Gastrocnemius medialis (tissue), 4 donors: ENCODE measurements at regions not wholly inside any gene's neighbourhood (a gene's known extent, or its start where the extent isn't known, plus 50 kb on each side); places are given as distances from the start of the nearest gene placed in this dataset.

Source experiments
- ATAC-seq, 2 donors: fragments of 150-250 bp; one replicate each; pipeline ENCODE4 v1.9.1; 2016
- DNase-seq, 2 donors: peaks; one replicate each; pipeline ENCODE4 v3.0.0-alpha.2; 2019
- H3K27ac ChIP-seq, 4 donors: fragments of 200-600 bp; sonication (generic); 1 replicate in 1 of 4; 2 replicates in 3 of 4; pipeline ENCODE4 v1.5.1; 2016 to 2018; ENCODE audit warnings: mild to moderate bottlenecking in 2 of 4, moderate library complexity in 1 of 4
- H3K27me3 ChIP-seq, 3 donors: fragments of 200-600 bp; sonication (generic) in 2 of 3; 1 replicate in 1 of 3; 2 replicates in 2 of 3; pipeline versions ENCODE4 v1.5.1 to v1.6.0; 2016 to 2019; ENCODE audit warnings: mild to moderate bottlenecking in 1 of 3, moderate library complexity in 1 of 3
- H3K36me3 ChIP-seq, 2 donors: fragments of 200-600 bp; sonication (generic) in 1 of 2; one replicate each; pipeline ENCODE4 v1.5.1; 2017 to 2018
- H3K4me1 ChIP-seq, 2 donors: fragments of 200-600 bp; sonication (generic) in 1 of 2; one replicate each; pipeline ENCODE4 v1.5.1; 2016 to 2017; ENCODE audit warnings: mild to moderate bottlenecking in 2 of 2
- H3K4me3 ChIP-seq, 4 donors: fragments of 200-600 bp; sonication (generic) in 3 of 4; 1 replicate in 1 of 4; 2 replicates in 3 of 4; pipeline ENCODE4 v1.5.1; 2016 to 2019; ENCODE audit warnings: mild to moderate bottlenecking in 2 of 4
- H3K9me3 ChIP-seq, 3 donors: fragments of 200-600 bp; sonication (generic) in 2 of 3; 1 replicate in 1 of 3; 2 replicates in 2 of 3; pipeline ENCODE4 v1.5.1; 2016 to 2019
- CTCF ChIP-seq, 5 experiments: fragments of 450-650 bp in 3 of 5; fragments of 200-600 bp in 2 of 5; sonication (generic) in 2 of 5; IDR thresholded peaks in 4 of 5; conservative IDR thresholded peaks in 1 of 5; 1 replicate in 4 of 5; 2 replicates in 1 of 5; pipeline ENCODE4 v1.5.1; 2016 to 2019; ENCODE audit warnings: antibody characterized with exemption in 5 of 5, mild to moderate bottlenecking in 3 of 5, moderate library complexity in 3 of 5
- POLR2A ChIP-seq, 2 donors: fragments of 450-650 bp; IDR thresholded peaks; one replicate each; pipeline ENCODE4 v1.6.1; 2017; ENCODE audit warnings: antibody characterized with exemption in 2 of 2, mild to moderate bottlenecking in 2 of 2, moderate library complexity in 2 of 2
- in situ Hi-C, 4 donors: fragments of 200-750 bp; cut with MboI; loops; one replicate each; pipeline versions ENCODE4 v1.15.0 to v1.8.0; 2017; ENCODE audit warnings: low sequenced_read_pairs in 4 of 4
- intact Hi-C: fragments of 100-400 bp; cut with DNase I; formaldehyde crosslinking; loops from one replicate; pipeline ENCODE4 v1.15.1; 2023; ENCODE audit warnings: low total_unique reads

DNA sequence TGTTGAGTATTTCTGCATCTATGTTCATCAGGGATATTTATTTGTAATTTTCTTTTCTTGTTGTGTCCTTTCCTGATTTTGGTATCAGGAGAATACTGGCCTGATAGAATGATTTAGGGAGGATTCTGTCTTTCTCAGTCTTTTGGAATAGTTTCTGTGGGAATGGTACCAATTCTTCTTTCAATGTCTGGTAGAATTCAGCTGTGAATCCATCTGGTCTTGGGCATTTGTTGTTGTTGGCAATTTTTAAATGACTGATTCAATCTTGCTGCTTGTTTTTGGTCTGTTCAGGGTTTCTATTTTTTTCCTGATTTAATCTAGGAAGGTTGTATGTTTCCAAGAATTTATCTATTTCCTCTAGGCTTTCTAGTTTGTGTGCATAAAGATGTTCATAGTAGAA, 170.9 kb upstream of the PDE3A start:
- ATAC-seq (no peak), DNase-seq (no peak)
- Histone ChIP-seq H3K27me3 (no peaks in the 10 kb centered on the region), H3K4me1 (no peaks in the 10 kb centered on the region), H3K36me3 (no peaks in the 10 kb centered on the region), H3K9me3 (no peaks in the 10 kb centered on the region), H3K27ac (no peak overlapping the region), H3K4me3 (no peak overlapping the region)
- TF ChIP-seq POLR2A (IDR thresholded peaks at IDR 0.05): no peak
- TF ChIP-seq CTCF (IDR thresholded peaks at IDR 0.05 in 4 of 5, conservative IDR thresholded peaks at IDR 0.05 in 1 of 5): no peak
- in situ Hi-C loops: no loop called here
- intact Hi-C loops: no loop called here

GRCh38 chr12:20199780-20200179, 168.6 kb upstream of the PDE3A start:
- Histone ChIP-seq H3K4me1 (no peaks in the 10 kb centered on the region), H3K36me3 (no peaks in the 10 kb centered on the region), H3K9me3 (no peaks in the 10 kb centered on the region), H3K27ac (no peak overlapping the region), H3K27me3 (no peaks in the 10 kb centered on the region), H3K4me3 (no peak overlapping the region)
- intact Hi-C loops (no loop called here), in situ Hi-C loops (no loop called here)
- no peak for DNase-seq
- TF ChIP-seq CTCF (IDR thresholded peaks at IDR 0.05 in 4 of 5, conservative IDR thresholded peaks at IDR 0.05 in 1 of 5) (no peak), POLR2A (IDR thresholded peaks at IDR 0.05) (no peak)
- ATAC-seq: no peak

DNA sequence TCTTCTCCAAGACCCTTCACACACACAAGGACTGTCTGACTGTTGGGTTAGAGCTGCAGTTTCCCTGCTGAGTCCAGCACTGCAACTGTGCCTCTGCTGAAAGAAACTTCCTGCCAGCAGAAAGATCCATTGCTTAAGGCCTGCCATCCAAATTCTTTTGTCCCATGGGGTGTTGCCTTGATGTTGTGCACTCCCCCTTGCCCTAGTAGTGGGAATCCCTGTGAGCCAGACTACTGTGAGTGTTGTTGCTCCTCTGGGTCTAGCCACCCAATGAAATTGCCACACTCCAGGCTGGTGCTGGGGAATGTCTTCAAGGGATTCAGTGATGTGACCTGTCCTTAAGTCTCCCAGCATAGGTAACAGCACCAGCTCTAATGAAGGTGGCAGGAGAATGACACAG, 166.6 kb upstream of the PDE3A start:
- in situ Hi-C loops: no loop called here
- H3K36me3 ChIP-seq: no peaks in the 10 kb centered on the region
- no peak overlapping the region for H3K4me3 ChIP-seq
- peaks cover 0 to 5% of the 10 kb centered on the region in 2 donors for H3K4me1 ChIP-seq
- intact Hi-C loops: no loop called here
- no peaks in the 10 kb centered on the region for H3K27me3 ChIP-seq
- ATAC-seq: no peak
- H3K9me3 ChIP-seq: no peaks in the 10 kb centered on the region
- DNase-seq: no peak
- H3K27ac ChIP-seq: no peak overlapping the region
- TF ChIP-seq CTCF (IDR thresholded peaks at IDR 0.05 in 4 of 5, conservative IDR thresholded peaks at IDR 0.05 in 1 of 5) (no peak), POLR2A (IDR thresholded peaks at IDR 0.05) (no peak)

- in situ Hi-C loops: no loop called here
- Histone ChIP-seq H3K27ac (no peak overlapping the region), H3K4me1 (peaks cover 0 to 5% of the 10 kb centered on the region in 2 donors), H3K27me3 (no peaks in the 10 kb centered on the region), H3K9me3 (no peaks in the 10 kb centered on the region), H3K36me3 (no peaks in the 10 kb centered on the region), H3K4me3 (no peak overlapping the region)
- no peak for DNase-seq
- no peak for TF ChIP-seq CTCF (IDR thresholded peaks at IDR 0.05 in 4 of 5, conservative IDR thresholded peaks at IDR 0.05 in 1 of 5)
- no peak for TF ChIP-seq POLR2A (IDR thresholded peaks at IDR 0.05)
- intact Hi-C loops: no loop called here
- no peak for ATAC-seq
Measured at GRCh38 chr12:20205854-20206253, 162.5 kb upstream of the PDE3A start.

- intact Hi-C loops (no loop called here), in situ Hi-C loops (no loop called here)
- peaks cover 0 to 5% of the 10 kb centered on the region in 2 donors for H3K4me1 ChIP-seq
- no peaks in the 10 kb centered on the region for H3K27me3 ChIP-seq
- H3K4me3 ChIP-seq: no peak overlapping the region
- H3K27ac ChIP-seq: no peak overlapping the region
- no peak for TF ChIP-seq POLR2A (IDR thresholded peaks at IDR 0.05)
- no peak for TF ChIP-seq CTCF (IDR thresholded peaks at IDR 0.05 in 4 of 5, conservative IDR thresholded peaks at IDR 0.05 in 1 of 5)
- no peaks in the 10 kb centered on the region for H3K36me3 ChIP-seq
- no peak for ATAC-seq
- DNase-seq: no peak
- no peaks in the 10 kb centered on the region for H3K9me3 ChIP-seq
Measured at GRCh38 chr12:20206410-20206809, 161.9 kb upstream of the PDE3A start.
